Activated CD4-positive, alpha-beta T cell treated with anti-CD3 and anti-CD28 coated beads, Interleukin-2, amount 50 U/mL, for 4 hours (primary cell): ENCODE measurements at regions not wholly inside any gene's neighbourhood (a gene's known extent, or its start where the extent isn't known, plus 50 kb on each side); places are given as distances from the start of the nearest gene placed in this dataset.
"Not testable (repeated sequence)": the region's sequence is repeated elsewhere in the genome, so short reads cannot be mapped to it uniquely, and the experiment has no call there.

Experiments
- DNase-seq, 2 experiments: peaks; one replicate each; pipeline ENCODE4 v3.0.0-alpha.2; 2020

GRCh38 chr14:86852530-86852929 is 1140.5 kb downstream of the GALC start:
- DNase-seq, result no peak

GRCh38 chr14:86847140-86847539 is 1145.8 kb downstream of the GALC start:
- DNase-seq, result no peak

- DNase-seq, result no peak
Observed at GRCh38 chr14:86838363-86838762, 1154.6 kb downstream of the GALC start.

GRCh38 chr14:86826661-86827060 is 1166.3 kb downstream of the GALC start:
- DNase-seq, result no peak

- no peak for DNase-seq
Observed at GRCh38 chr14:86824167-86824566, 1168.8 kb downstream of the GALC start.

- DNase-seq, result no peak
Observed at GRCh38 chr14:86823581-86823980, 1169.4 kb downstream of the GALC start.

- DNase-seq, result no peak
Observed at GRCh38 chr14:86815341-86815740, 1177.6 kb downstream of the GALC start.

GRCh38 chr14:86802726-86803125 is 1190.3 kb downstream of the GALC start:
- no peak for DNase-seq

GRCh38 chr14:86799244-86799647 is 1193.7 kb downstream of the GALC start:
- DNase-seq, result no peak

GRCh38 chr14:86798330-86798729 is 1194.7 kb downstream of the GALC start:
- DNase-seq, result no peak

- DNase-seq, result no peak
Observed at GRCh38 chr14:86797075-86797351, 1196.0 kb downstream of the GALC start.

- no peak for DNase-seq
Observed at GRCh38 chr14:86796221-86797074, 1196.5 kb downstream of the GALC start.

GRCh38 chr14:86794689-86795088 is 1198.3 kb downstream of the GALC start:
- DNase-seq, result no peak

GRCh38 chr14:86790408-86791364 is 1202.3 kb downstream of the GALC start:
- DNase-seq, result no peak

GRCh38 chr14:86788224-86788623 is 1204.8 kb downstream of the GALC start:
- DNase-seq, result no peak

GRCh38 chr14:86787717-86788116 is 1205.3 kb downstream of the GALC start:
- no peak for DNase-seq

GRCh38 chr14:86782092-86782580 is 1210.8 kb downstream of the GALC start:
- no peak for DNase-seq

GRCh38 chr14:86780876-86781510 is 1212.0 kb downstream of the GALC start:
- no peak for DNase-seq

GRCh38 chr14:86780461-86780860 is 1212.5 kb downstream of the GALC start:
- DNase-seq, result no peak

GRCh38 chr14:86779416-86779815 is 1213.6 kb downstream of the GALC start:
- DNase-seq, result no peak

- DNase-seq, result no peak
Observed at GRCh38 chr14:86777963-86778602, 1214.9 kb downstream of the GALC start.

GRCh38 chr14:86775896-86776295 is 1217.1 kb downstream of the GALC start:
- DNase-seq, result not testable (repeated sequence)

GRCh38 chr14:86774916-86775315 is 1218.1 kb downstream of the GALC start:
- no peak for DNase-seq
